ENCODE measurements at regions not wholly inside any gene's neighbourhood (a gene's known extent, or its start where the extent isn't known, plus 50 kb on each side); places are given as distances from the start of the nearest gene placed in this dataset.

- no peaks in the 10 kb centered on the region for H3K9me3 Mint-ChIP-seq (ENCODE audit: insufficient read depth)
- ATAC-seq (ENCODE audit: low read depth), result no peak
- H3K79me2 ChIP-seq (ENCODE audit: control insufficient read depth, insufficient read depth, low read length), result no peaks in the 10 kb centered on the region
- WGBS (ENCODE audit: insufficient coverage), result 88% methylated on average over 17 of the region's 22 CpGs
- ChIA-PET POLR2A (no interaction called here), CTCF (no interaction called here)
- TF ChIP-seq EZH2 (IDR thresholded peaks at IDR 0.05; ENCODE audit: borderline replicate concordance, insufficient read depth, low read depth, low read length, poor library complexity, severe bottlenecking), result no peak
- TF ChIP-seq, protein P1, sequence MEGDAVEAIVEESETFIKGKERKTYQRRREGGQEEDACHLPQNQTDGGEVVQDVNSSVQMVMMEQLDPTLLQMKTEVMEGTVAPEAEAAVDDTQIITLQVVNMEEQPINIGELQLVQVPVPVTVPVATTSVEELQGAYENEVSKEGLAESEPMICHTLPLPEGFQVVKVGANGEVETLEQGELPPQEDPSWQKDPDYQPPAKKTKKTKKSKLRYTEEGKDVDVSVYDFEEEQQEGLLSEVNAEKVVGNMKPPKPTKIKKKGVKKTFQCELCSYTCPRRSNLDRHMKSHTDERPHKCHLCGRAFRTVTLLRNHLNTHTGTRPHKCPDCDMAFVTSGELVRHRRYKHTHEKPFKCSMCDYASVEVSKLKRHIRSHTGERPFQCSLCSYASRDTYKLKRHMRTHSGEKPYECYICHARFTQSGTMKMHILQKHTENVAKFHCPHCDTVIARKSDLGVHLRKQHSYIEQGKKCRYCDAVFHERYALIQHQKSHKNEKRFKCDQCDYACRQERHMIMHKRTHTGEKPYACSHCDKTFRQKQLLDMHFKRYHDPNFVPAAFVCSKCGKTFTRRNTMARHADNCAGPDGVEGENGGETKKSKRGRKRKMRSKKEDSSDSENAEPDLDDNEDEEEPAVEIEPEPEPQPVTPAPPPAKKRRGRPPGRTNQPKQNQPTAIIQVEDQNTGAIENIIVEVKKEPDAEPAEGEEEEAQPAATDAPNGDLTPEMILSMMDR (IDR thresholded peaks at IDR 0.05), result no peak
- H3K27me3 Mint-ChIP-seq, result no peaks in the 10 kb centered on the region
- no peak overlapping the region for H3K4me2 ChIP-seq (replicated peaks; ENCODE audit: low read depth, low read length, poor library complexity, severe bottlenecking)
- H3K27ac Mint-ChIP-seq, result no peak overlapping the region
- no peak overlapping the region for H3K27ac ChIP-seq (ENCODE audit: low read length in 2 of 2)
- no peaks in the 10 kb centered on the region for H4K20me1 ChIP-seq (ENCODE audit: control insufficient read depth, insufficient read depth, low read length, poor library complexity, severe bottlenecking)
- H3K4me1 Mint-ChIP-seq, result no peaks in the 10 kb centered on the region
- H2AFZ ChIP-seq (ENCODE audit: insufficient read depth, low read depth, low read length, poor library complexity, severe bottlenecking), result no peak overlapping the region
- no peak overlapping the region for H3K9ac ChIP-seq (ENCODE audit: low read length)
- no peaks in the 10 kb centered on the region for H3K4me1 ChIP-seq (ENCODE audit: control insufficient read depth in 2 of 2, insufficient read depth in 2 of 2, low read length in 2 of 2)
- peaks cover 0 to 19% (median 0%) of the 10 kb centered on the region in 3 donors for H3K9me3 ChIP-seq (ENCODE audit: control extremely low read depth in 1 of 3, control insufficient read depth in 2 of 3, insufficient read depth in 1 of 3, low read length in 2 of 3)
- H3K36me3 ChIP-seq (replicated peaks in 1 of 2; ENCODE audit: control extremely low read depth in 1 of 2, control insufficient read depth in 1 of 2, extremely low read depth in 1 of 2, insufficient read depth in 2 of 2, low read length in 1 of 2), result no peaks in the 10 kb centered on the region
- no peaks in the 10 kb centered on the region for H3K27me3 ChIP-seq (replicated peaks in 1 of 4; ENCODE audit: control extremely low read depth in 1 of 4, control insufficient read depth in 3 of 4, insufficient read depth in 4 of 4, low read length in 3 of 4)
- DNase-seq, result no peak
- no peak overlapping the region for H3K4me3 ChIP-seq (ENCODE audit: control extremely low read depth in 1 of 5, extremely low read depth in 1 of 5, insufficient read depth in 1 of 5, low read depth in 2 of 5, low read length in 4 of 5)
- intact Hi-C loops (cut with micrococcal nuclease), result no loop called here
- no peak overlapping the region for H3K4me3 Mint-ChIP-seq
These were observed 1273.9 kb downstream of the BRD1 start for GRCh38 chr22:48553694-48554308.

GRCh38 chr22:48553119-48553518 is 1274.6 kb downstream of the BRD1 start:
- no peak for ATAC-seq (ENCODE audit: low read depth)
- Histone ChIP-seq H2AFZ (ENCODE audit: insufficient read depth, low read depth, low read length, poor library complexity, severe bottlenecking) (no peak overlapping the region), H3K4me2 (replicated peaks; ENCODE audit: low read depth, low read length, poor library complexity, severe bottlenecking) (no peak overlapping the region), H3K9me3 (ENCODE audit: control extremely low read depth in 1 of 3, control insufficient read depth in 2 of 3, insufficient read depth in 1 of 3, low read length in 2 of 3) (peaks cover 0 to 19% (median 0%) of the 10 kb centered on the region in 3 donors), H3K79me2 (ENCODE audit: control insufficient read depth, insufficient read depth, low read length) (no peaks in the 10 kb centered on the region), H3K27ac (ENCODE audit: low read length in 2 of 2) (no peak overlapping the region), H3K9ac (ENCODE audit: low read length) (no peak overlapping the region), H3K4me1 (ENCODE audit: control insufficient read depth in 2 of 2, insufficient read depth in 2 of 2, low read length in 2 of 2) (no peaks in the 10 kb centered on the region), H3K27me3 (replicated peaks in 1 of 4; ENCODE audit: control extremely low read depth in 1 of 4, control insufficient read depth in 3 of 4, insufficient read depth in 4 of 4, low read length in 3 of 4) (no peaks in the 10 kb centered on the region), H3K4me3 (ENCODE audit: control extremely low read depth in 1 of 5, extremely low read depth in 1 of 5, insufficient read depth in 1 of 5, low read depth in 2 of 5, low read length in 4 of 5) (no peak overlapping the region), H3K36me3 (replicated peaks in 1 of 2; ENCODE audit: control extremely low read depth in 1 of 2, control insufficient read depth in 1 of 2, extremely low read depth in 1 of 2, insufficient read depth in 2 of 2, low read length in 1 of 2) (no peaks in the 10 kb centered on the region), H4K20me1 (ENCODE audit: control insufficient read depth, insufficient read depth, low read length, poor library complexity, severe bottlenecking) (no peaks in the 10 kb centered on the region)
- POLR2A ChIA-PET, result no interaction called here
- H3K9me3 Mint-ChIP-seq (ENCODE audit: insufficient read depth), result no peaks in the 10 kb centered on the region
- no peaks in the 10 kb centered on the region for H3K4me1 Mint-ChIP-seq
- 87% methylated on average over 11 of the region's 11 CpGs for WGBS (ENCODE audit: insufficient coverage)
- no peak for TF ChIP-seq EZH2 (IDR thresholded peaks at IDR 0.05; ENCODE audit: borderline replicate concordance, insufficient read depth, low read depth, low read length, poor library complexity, severe bottlenecking)
- TF ChIP-seq, protein P1 (IDR thresholded peaks at IDR 0.05), result no peak
- CTCF ChIA-PET, result no interaction called here
- no peak for DNase-seq
- no peaks in the 10 kb centered on the region for H3K27me3 Mint-ChIP-seq
- H3K4me3 Mint-ChIP-seq, result no peak overlapping the region
- intact Hi-C loops (cut with micrococcal nuclease), result no loop called here
- H3K27ac Mint-ChIP-seq, result no peak overlapping the region
